HG03135 (cell line): ENCODE measurements at regions not wholly inside any gene's neighbourhood (a gene's known extent, or its start where the extent isn't known, plus 50 kb on each side); places are given as distances from the start of the nearest gene placed in this dataset.

ENCODE experiments used
- ATAC-seq: cut with Tn5 transposase; IDR thresholded peaks from one replicate; pipeline ENCODE4 v1.9.1; 2021; ENCODE audit warnings: mild to moderate bottlenecking, moderate library complexity; ENCODE audit not compliant: unreplicated experiment

DNA sequence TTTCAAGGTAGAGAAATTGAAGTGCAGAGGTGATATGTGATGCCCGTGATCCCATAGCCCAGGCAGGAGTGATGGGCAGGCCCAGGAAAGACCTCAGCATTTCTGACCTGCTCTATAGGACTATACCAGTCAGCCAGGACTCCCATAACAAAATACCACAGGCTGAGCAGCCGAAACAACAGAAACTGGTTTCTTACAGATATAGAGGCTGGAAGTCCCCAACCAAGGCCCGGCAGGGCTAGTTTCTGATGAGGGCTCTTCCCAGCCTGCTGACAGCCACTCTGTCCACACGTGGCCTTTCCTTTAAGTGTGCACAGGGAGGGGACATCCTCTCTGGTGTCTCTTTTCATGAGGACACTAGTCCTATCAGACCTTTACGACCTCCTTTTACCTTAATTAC lies 104.2 kb upstream of the AGAP1 start:
- no peak for ATAC-seq

DNA sequence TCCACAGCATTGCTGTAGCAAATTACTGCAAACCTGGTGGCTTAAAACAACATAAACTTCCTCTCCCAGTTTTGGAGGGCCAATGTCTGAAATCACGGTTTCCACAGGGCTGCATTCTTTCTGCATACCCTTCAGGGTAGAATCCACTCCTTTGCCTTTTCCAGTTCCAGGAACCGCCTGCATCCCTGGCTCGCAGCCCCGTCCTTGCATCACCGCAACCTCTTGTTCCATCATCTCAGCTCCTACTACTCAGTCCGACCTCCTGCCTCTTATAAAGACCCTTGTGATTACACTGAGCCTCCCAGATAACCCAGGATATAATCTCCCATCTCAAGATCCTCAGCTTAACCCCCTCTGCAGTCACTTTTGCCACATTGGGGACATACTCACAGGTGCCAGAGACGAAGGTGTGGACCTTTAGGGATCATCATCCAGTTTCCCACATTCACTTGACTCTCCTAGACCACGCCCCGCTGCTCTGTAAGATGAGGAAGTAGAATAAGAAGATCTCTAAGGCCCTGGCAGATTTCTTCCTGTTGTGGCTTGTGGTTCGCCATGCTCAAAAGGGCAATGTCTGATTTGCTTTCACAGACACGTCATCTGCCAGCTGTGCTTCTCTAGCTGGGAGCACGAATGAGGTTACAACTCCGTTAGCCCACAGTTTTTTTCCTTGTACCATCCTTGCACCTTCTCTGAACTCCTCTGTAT lies 103.6 kb upstream of the AGAP1 start:
- ATAC-seq: no peak

DNA sequence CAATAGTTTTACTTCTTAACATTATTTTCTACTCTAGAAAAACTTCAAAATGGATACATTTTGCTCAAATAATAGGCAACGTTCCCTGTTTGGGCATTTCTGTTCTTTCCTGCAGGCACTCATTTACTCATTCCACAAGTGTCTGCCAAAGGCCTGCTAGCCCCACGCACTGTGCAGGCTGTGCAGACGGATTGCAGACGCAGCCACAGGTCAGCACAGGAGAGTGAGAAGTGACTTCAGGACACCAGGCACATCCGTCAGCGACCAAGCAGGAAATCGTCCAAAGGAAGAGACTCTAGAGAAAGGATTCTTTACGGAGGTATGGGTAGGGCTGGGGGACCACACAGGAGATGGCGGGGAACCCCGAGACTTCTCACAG lies 103.0 kb upstream of the AGAP1 start:
- no peak for ATAC-seq

DNA sequence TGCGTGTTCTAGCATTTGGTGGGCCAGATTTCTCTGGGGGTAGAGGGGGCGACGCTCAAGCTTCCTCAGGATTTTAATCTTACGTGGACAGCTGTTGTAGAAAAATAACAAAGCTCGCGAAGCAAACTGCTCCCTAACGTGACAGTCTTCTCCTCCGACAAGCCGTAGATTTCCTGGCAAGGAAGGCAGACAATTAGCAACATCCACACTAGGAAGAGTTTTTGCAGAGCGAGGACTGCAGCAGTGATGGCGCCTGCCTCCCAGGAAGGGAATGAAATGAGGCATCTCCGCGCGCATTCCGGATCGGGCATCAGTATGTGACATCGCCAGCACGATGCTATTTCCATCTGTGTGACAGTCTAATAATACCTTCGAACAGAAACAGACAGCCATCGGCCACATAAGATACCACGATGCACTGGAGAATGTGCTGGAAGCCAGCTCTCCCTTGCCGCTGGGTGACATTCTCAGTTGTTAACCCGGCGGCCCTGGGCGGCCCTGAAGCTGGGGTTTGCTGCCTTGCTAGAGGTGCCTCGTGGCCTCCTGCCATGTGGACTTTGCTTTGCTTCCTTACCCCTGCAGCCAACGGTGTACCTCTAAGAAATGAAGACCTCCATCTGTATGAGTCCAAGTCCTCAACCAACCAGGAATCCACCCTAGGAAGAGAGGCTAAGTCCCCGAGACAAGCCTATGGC lies 101.8 kb upstream of the AGAP1 start:
- no peak for ATAC-seq

DNA sequence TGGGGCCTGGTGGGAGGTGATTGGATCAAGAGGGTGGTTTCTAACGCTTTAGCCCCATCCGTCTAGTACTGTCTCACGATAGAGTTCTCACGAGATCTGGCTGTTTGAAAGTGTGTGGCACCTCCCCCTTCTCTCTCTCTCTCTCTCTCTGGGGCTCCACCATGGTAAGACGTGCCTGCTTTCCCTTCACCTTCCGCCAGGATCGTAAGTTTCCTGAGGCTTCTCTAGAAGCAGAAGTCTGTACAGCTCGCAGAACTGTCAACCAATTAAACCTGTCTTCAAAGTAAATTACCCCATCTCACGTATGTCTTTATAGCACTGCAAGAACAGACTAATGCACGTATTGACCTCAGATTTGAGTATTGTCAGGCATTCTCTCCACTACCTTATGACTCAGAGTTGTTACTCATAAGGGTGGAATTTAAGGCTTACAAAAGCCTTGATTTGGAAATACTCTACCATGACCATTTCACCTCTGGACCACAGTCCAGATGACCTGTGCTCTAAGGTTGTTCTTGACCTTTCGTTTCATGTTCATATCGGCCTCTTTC lies 99.5 kb upstream of the AGAP1 start:
- no peak for ATAC-seq

DNA sequence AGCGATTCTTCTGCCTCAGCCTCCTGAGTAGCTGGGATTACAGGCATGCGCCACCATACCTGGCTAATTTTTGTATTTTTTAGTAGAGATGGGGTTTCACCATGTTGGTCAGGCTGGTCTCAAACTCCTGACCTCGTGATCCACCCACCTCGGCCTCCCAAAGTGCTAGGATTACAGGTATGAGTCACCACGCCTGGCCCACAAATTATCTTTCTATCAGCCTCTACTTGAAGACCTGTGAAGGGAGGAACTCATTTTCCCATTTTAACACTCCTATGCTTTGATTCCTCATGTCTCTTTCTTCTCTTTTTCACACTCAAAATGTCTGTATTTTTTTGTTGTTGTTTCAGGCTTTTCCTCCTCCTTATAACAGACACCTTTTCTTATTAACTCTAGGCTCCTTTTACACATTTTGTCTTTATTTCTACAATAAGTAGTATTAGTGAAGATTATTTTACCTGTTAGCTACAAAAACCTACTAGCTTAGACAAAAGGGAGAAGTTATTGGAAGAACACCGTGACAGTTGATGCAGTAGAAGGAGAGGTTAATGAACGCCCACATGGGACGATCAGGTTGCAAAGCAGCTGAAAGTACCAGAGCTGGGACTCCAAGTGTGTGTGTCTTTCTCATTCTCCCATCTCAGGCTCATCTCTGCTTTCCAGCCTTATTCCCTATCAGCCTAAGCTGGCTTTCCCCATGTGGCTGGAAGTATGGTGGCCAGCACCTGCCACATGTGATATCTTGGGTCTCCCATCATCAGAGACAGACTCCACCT lies 97.6 kb upstream of the AGAP1 start:
- ATAC-seq: no peak

DNA sequence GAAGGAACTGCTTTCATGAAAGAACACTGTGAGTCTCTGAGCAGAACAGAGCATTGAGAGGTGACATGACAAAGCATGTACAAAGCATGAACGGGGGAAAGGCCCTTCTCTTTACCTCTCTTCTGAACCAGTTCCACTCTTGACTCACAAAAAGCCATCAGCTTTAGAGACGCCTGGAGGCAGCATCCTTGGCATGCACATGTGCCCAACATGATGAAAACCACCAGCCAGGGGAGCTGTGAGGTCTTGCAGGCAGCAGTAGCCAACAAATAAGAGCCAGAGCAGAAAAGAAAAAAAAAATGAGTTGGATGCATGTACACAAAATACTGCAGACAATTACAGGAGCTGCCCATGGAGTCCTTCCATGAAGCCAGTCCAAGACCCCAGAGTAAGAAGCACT lies 95.5 kb upstream of the AGAP1 start:
- no peak for ATAC-seq

DNA sequence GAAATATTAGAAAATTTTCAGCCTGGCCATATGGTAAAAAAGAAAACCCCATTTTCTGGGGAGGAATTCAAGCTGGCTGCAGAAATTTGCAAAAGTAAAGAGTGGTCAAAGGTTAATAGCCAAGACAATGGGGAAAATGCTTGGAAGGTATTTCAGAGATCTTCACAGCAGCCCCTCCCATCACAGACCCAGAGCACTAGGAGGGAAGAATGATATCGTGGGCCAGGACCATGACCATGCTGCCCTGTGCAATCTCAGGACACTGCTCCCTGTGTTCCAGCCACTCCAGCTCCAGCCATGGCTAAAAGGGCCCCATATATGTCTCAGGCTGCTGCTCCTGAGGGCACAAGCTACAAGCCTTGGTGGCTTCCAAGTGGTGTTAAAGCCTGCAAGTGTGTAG lies 93.9 kb upstream of the AGAP1 start:
- ATAC-seq: no peak

DNA sequence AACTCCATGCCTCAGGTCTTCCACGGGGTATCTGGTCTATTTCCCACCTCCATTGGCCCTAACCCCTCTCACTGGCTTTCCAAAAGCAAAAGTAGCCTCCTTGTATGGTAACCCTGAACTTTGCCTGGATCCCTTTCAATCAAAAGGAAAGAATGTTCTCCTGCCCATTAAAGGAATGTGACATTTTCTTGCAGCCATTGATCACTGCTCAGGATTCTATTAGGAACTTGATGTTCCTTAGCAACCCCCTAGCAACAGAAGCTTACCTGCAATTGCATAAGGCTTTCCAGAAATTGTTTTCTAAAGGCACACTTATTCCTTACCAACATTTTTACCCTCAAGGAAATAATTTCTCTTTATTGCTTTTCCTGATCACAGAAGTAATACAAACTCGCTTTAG lies 91.4 kb upstream of the AGAP1 start:
- ATAC-seq: no peak

DNA sequence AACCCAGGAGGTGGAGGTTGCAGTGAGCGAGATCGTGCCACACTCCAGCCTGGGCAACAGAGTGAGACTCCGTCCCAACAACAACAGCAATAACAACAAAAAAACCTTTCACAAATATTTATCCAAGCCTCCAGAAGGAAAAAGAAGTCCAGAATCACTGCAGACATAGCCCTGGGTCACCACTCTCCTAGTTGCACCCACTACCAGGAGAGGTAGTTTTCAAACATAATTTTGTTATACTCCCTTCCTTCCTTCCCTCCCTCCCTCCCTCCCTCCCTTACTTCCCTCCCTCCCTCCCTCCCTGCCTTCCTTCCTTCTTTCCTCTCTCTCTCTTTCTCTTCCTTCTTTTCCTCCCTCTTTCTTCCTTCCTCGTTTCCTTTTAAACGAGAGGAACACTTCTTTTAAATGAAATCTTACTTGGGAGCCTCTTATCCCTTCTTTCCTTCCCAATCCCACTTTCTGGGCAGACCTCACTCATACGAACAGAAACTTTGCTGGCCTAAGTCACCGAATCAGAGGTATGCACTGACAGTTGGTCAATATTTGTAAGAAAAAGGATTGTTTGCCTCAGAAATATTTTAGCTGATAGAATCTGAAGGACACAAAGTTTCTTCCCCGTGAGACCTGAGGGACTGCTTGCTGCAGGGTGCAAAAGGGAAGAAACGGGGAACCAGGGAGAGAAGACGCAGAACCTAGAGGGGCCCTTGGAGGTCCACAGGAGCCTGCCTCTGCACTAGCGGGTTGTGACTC lies 88.1 kb upstream of the AGAP1 start:
- no peak for ATAC-seq

DNA sequence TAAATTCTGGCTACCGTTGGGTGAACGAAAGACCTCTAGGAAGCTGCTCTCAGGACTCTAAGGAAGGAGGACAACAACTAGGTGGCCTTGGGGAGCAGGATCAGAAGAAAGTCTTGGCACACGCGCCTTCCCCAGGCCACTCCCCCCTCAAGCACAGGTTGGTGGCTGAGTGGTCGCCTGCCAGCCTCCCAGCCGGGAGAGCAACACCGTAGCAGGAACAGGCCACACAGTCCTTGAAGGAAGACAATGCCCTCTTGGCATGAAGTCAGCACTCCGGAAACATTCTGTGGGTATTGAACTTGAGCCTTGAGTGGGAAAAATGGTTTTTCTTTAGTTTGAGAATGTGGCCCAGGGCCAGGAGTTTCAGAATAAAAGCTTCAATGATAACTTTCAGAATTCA lies 87.4 kb upstream of the AGAP1 start:
- no peak for ATAC-seq

DNA sequence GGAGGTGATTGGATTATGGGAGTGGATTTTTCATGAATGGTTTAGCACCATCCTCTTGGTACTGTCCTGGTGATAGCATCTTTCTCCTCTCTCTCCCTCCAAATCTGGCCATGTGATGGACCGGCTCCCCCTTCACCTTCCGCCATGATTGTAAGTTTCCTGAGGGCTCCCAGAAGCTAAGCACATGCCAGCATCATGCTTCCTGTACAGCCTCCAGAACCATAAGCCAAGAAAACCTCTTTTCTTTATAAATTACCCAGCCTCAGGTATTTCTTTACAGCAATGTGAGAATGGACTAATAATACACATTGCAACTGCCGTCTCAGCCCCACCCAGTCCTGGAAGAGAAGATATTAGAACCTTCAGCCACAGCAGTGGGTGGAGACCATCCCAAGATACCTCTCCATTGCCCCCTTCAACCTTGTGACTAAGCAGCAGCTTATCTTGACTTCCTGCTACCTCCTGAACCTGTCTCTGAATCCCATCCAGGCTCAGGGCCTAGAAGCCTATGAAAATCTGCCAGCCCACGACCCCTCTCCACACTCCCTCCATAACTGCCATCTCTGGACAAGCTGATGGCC lies 81.8 kb upstream of the AGAP1 start:
- ATAC-seq: no peak

DNA sequence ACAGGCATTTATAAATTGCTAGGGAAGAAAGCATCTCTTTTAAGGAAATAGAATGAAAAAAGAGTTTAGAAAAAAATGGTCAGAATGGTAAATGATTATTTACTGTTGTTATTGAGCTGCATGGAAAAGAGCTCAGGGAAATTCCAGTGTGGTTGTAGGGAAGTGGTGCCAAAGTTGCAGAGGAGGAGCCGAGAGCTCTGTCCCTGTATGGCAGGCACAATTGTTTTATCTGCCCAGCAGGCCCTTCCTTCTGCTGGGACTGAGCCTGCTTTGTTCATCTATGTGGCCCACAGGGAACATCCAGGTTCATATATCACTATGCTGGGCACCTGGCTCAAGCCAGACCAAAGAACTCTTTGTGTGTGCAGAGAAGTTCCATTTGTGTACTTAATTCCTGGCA lies 80.8 kb upstream of the AGAP1 start:
- no peak for ATAC-seq

DNA sequence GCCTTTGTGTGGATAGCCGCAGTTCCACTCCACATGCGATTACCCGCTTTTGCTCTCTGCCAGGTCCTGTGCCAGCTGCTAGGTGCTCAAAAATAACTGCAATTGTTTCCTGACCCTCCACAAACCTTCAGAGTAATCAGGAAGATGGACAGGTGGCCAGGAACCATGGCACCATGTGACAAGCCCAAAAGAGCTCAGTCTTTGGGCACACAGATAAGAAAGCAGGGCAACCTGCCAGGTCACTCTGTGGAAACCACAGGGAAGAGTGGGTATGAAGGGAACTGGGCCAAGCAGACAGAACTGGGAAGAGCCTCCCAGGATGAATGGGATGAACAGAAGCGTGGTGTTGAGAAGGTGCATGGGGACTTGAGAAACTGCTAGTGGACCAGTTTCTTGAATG lies 79.4 kb upstream of the AGAP1 start:
- ATAC-seq: no peak

DNA sequence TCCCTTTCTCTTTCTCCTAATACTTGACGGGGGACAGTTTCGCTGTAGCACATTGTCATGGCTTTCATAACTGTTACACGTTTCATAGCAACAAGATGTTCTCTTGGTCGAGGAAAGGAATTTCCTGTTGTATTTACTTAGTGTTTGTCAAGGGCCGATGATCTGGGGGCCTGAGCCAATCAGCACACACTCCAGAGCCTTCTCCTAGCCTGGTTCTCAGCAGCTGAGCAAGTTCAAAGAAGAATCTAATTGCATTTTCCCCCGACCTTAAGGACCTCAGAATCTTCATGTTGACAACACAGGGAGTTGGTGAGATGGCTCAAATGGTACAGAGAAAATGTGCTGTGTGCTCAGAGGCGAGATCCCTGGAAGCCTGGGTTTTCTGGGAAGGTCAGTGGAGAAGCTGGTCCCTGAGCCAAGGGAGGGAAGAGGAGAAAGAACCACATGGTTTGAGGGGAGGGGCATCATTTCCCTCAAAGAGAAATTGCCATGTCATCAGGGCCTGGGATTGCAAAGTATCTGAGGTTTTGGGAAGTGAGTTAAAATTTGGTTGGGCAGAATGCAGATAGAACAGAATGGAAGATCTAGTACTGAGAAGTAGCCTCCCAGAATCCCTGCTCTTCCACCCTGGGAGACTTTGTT lies 76.9 kb upstream of the AGAP1 start:
- ATAC-seq: no peak

DNA sequence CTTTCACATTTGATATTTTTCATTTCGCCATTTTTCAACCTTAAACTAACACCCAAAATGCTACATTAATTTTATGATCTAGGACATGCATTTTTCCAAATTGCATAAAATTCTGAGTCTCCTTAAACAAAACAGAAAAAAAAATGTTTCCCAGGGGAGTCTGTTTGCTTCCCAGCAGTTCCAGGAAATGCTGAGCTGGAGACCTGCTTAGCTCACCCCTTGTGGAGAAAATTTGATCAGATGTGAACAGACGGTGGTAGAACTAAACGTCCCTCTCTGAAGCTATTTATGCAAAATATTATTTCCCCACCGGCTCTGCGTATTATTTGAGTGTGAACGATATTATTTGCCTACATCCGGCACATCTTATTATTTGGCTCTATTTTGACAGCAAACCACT lies 74.9 kb upstream of the AGAP1 start:
- no peak for ATAC-seq

DNA sequence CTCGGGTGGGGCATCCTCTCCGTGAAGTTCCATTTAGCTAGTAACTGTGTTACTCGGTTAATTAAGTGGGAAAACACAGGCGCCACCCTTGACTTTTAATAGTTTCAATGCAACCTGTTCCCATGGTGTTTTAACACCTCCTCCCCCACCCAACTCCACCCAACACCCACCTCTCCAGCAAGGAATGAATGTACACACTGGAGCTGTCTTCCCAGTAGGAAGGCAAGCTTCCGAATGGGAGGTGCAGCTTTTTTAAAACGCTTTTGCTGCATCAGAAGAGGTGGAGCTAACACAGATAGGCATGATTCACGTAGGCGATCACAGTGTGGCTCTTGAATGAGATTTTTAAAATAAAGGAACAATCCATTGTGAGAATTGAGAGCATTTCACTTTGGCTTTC lies 73.8 kb upstream of the AGAP1 start:
- ATAC-seq: no peak

DNA sequence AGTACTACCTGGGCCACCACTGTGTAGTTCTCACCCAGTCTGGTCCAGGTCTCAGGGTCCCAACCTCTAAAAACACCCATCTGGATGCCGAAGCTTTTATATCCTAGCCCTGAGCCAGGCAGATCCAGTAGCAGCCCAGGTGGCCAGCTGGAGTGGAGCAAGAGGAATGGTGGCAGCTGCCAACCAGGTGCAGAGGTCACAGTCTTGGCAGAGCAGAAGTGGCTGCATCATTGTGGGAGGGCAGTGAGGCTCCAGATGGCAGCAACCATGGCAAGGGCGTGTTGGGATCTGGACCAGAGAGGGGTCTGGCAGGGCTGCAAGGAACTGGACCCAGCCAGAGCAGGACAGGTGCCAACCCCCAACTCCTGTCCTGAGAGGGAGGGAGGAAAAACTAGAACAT lies 72.2 kb upstream of the AGAP1 start:
- no peak for ATAC-seq

DNA sequence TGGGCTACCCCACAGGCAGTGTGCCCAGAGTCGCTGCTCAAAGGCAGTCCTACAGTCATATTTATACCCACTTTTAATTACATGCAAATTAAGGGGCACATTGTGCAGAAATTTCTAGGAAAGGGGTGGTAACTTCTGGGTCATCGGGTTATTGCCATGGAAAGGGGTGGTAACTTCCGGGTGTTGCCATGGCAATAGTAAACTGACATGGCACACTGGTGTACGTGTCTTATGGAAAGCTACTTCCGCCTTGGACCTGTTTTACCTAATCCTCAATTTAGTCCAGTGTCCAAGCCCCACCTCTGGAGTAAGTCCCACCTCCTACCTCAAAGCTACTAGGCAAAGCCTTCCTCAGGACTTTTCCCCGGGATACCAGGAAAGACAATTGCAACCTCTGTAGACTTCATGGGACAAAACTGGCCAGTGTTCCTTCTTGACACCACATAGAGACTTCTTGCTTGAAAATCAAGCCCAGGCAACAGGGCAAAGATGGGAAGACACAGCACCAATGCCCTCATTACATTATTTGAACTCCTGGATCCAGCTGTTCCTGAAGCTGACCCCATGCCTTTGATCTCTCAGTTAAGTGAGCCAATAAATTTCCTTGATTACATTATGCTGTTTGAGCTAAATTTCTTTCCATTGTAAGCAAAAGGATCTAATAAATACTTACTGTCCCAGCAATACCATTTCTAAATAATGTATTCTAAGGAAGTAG lies 63.3 kb upstream of the AGAP1 start:
- ATAC-seq: no peak
